ENCODE measurements at regions not wholly inside any gene's neighbourhood (a gene's known extent, or its start where the extent isn't known, plus 50 kb on each side); places are given as distances from the start of the nearest gene placed in this dataset.

GRCh38 chr6:145538989-145539388, 196.3 kb downstream of the EPM2A start:
- TF ChIP-seq, protein P1, sequence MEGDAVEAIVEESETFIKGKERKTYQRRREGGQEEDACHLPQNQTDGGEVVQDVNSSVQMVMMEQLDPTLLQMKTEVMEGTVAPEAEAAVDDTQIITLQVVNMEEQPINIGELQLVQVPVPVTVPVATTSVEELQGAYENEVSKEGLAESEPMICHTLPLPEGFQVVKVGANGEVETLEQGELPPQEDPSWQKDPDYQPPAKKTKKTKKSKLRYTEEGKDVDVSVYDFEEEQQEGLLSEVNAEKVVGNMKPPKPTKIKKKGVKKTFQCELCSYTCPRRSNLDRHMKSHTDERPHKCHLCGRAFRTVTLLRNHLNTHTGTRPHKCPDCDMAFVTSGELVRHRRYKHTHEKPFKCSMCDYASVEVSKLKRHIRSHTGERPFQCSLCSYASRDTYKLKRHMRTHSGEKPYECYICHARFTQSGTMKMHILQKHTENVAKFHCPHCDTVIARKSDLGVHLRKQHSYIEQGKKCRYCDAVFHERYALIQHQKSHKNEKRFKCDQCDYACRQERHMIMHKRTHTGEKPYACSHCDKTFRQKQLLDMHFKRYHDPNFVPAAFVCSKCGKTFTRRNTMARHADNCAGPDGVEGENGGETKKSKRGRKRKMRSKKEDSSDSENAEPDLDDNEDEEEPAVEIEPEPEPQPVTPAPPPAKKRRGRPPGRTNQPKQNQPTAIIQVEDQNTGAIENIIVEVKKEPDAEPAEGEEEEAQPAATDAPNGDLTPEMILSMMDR (IDR thresholded peaks at IDR 0.05), result no peak
- TF ChIP-seq ZFX (IDR thresholded peaks at IDR 0.05; ENCODE audit: borderline replicate concordance), result no peak

Data from 22Rv1 (cell line).